ENCODE measurements at regions not wholly inside any gene's neighbourhood (a gene's known extent, or its start where the extent isn't known, plus 50 kb on each side); places are given as distances from the start of the nearest gene placed in this dataset.
A peak's percentile ranks its signal among the peaks of the same experiment; 100 is the strongest.

DNA sequence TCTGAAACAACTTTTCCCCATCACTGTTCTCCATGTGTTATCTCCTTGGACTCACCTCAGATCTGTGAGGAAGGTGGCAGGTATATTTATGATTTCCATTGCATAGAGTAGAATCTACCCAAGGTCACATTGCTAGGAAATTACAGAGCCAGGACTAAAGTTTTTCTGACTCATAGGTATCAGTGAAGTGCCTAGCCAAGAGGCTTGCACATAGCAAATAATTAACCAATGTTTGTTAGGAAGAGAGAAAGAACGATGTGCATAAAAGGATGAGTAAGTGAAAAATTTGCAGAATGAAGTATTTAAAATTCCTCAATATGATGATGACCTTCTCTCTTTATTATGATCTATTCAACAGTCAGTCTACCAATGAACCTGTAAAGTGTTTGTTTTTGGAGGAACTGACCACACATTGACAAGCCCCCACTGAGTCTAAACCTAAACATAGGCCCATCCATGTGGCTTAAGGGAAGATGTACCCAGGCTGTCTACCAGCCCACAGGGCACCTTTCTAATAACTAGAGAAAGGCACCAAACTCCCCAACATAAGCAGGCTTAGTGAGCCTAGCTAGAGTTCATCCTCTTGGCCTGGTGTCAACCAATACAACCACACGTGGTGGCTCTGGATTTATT lies 252.9 kb upstream of the ZMIZ1 start:
- in situ Hi-C loops (cut with MboI; ENCODE audit: low sequenced_read_pairs in 4 of 4) (no loop called here), intact Hi-C loops (cut with DNase I; ENCODE audit: low total_unique reads) (no loop called here)
- ATAC-seq (no peak), DNase-seq (no peak)
- no peaks in the 10 kb centered on the region for H3K36me3 ChIP-seq
- H3K27ac ChIP-seq: no peak overlapping the region
- H3K9me3 ChIP-seq: no peaks in the 10 kb centered on the region
- no peak overlapping the region for H3K4me3 ChIP-seq
- TF ChIP-seq, protein P1, sequence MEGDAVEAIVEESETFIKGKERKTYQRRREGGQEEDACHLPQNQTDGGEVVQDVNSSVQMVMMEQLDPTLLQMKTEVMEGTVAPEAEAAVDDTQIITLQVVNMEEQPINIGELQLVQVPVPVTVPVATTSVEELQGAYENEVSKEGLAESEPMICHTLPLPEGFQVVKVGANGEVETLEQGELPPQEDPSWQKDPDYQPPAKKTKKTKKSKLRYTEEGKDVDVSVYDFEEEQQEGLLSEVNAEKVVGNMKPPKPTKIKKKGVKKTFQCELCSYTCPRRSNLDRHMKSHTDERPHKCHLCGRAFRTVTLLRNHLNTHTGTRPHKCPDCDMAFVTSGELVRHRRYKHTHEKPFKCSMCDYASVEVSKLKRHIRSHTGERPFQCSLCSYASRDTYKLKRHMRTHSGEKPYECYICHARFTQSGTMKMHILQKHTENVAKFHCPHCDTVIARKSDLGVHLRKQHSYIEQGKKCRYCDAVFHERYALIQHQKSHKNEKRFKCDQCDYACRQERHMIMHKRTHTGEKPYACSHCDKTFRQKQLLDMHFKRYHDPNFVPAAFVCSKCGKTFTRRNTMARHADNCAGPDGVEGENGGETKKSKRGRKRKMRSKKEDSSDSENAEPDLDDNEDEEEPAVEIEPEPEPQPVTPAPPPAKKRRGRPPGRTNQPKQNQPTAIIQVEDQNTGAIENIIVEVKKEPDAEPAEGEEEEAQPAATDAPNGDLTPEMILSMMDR (IDR thresholded peaks at IDR 0.05 in 4 of 5, conservative IDR thresholded peaks at IDR 0.05 in 1 of 5): no peak
- no peak for TF ChIP-seq POLR2A (IDR thresholded peaks at IDR 0.05)
- H3K27me3 ChIP-seq: no peaks in the 10 kb centered on the region
- no peaks in the 10 kb centered on the region for H3K4me1 ChIP-seq

DNA sequence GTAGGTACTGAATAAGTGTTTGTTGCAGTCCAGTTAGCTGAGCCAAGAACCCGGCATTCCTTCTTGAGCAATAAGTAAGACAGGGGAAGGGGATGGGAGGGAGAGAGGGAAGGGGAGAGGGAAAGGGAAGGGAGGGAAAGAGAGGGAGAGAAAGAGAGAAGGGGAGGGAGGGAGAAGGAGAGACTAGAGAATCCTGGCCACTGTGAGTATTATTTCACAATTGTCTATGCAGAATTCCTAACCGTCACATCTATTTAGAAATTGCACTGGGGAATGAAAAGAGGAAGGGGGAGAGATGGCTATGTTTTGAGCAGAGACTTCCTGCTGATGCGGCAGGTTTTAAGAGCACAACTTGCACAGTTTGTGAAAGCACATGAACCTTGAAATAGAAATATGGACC lies 251.4 kb upstream of the ZMIZ1 start:
- ATAC-seq (peak; percentile 39 to 51), DNase-seq (no peak)
- no peak for TF ChIP-seq POLR2A (IDR thresholded peaks at IDR 0.05)
- TF ChIP-seq, protein P1 (IDR thresholded peaks at IDR 0.05 in 4 of 5, conservative IDR thresholded peaks at IDR 0.05 in 1 of 5): no peak
- no peaks in the 10 kb centered on the region for H3K27me3 ChIP-seq
- intact Hi-C loops (cut with DNase I; ENCODE audit: low total_unique reads) (no loop called here), in situ Hi-C loops (cut with MboI; ENCODE audit: low sequenced_read_pairs in 4 of 4) (no loop called here)
- H3K4me3 ChIP-seq: no peak overlapping the region
- no peaks in the 10 kb centered on the region for H3K9me3 ChIP-seq
- no peaks in the 10 kb centered on the region for H3K36me3 ChIP-seq
- no peak overlapping the region for H3K27ac ChIP-seq
- H3K4me1 ChIP-seq: no peaks in the 10 kb centered on the region

DNA sequence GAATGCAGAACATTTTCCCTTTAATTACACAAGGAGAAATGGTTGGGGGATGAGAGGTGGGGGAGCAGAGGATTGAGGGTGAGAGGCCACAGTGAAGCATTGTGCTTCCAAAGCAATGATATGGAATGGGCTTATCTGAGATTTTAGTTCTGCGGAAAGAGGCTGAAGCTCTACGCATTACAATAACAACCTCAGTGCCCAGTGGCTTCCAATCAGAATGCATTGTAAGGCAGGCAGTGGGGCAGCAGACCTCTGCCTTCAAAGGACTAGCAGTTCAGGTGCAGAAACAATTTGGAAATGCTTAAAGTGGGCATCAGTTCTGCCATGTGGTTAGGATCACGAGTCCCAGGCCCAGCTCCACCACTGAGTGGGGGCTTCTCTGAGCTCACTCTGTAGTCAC lies 251.0 kb upstream of the ZMIZ1 start:
- Histone ChIP-seq H3K27me3 (no peaks in the 10 kb centered on the region), H3K9me3 (no peaks in the 10 kb centered on the region), H3K4me1 (no peaks in the 10 kb centered on the region), H3K36me3 (no peaks in the 10 kb centered on the region), H3K4me3 (no peak overlapping the region), H3K27ac (no peak overlapping the region)
- DNase-seq (no peak), ATAC-seq (no peak)
- intact Hi-C loops (cut with DNase I; ENCODE audit: low total_unique reads) (no loop called here), in situ Hi-C loops (cut with MboI; ENCODE audit: low sequenced_read_pairs in 4 of 4) (no loop called here)
- TF ChIP-seq POLR2A (IDR thresholded peaks at IDR 0.05): no peak
- TF ChIP-seq, protein P1 (IDR thresholded peaks at IDR 0.05 in 4 of 5, conservative IDR thresholded peaks at IDR 0.05 in 1 of 5): no peak

DNA sequence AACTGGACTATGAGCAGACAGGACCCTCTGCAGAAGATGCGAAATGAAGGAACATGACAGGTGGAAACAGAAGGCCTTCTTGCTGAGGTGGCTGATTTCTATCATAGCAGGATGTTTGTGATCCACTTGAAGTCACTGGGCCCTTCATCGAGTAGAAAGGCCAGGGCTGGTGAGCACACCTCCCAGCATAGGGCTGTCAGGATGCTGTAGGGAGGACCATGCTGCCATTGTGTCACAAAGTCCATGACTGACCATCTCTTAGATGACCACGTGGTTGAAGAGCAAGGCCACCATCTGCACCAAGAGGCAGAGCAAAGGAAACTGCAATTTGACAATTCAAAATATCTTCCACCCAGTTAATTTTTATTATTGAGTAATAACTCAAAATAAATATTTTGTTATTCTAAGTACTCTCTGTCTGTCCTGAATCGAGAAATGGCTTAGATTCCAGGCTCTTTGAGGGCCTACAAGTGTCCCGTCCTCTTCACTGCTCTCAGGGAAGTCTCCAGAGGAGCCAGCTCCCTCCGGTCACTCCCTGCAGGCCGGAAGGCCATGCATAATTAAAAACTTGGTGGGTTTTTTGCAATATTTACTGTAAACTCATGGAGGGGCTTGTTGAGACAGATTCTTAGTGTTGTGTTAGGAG lies 249.3 kb upstream of the ZMIZ1 start:
- DNase-seq (no peak), ATAC-seq (no peak)
- no peaks in the 10 kb centered on the region for H3K4me1 ChIP-seq
- in situ Hi-C loops (cut with MboI; ENCODE audit: low sequenced_read_pairs in 4 of 4): no loop called here
- no peak overlapping the region for H3K4me3 ChIP-seq
- no peaks in the 10 kb centered on the region for H3K36me3 ChIP-seq
- intact Hi-C loops (cut with DNase I; ENCODE audit: low total_unique reads): no loop called here
- H3K27me3 ChIP-seq: no peaks in the 10 kb centered on the region
- TF ChIP-seq, protein P1 (IDR thresholded peaks at IDR 0.05 in 4 of 5, conservative IDR thresholded peaks at IDR 0.05 in 1 of 5): no peak
- no peak for TF ChIP-seq POLR2A (IDR thresholded peaks at IDR 0.05)
- no peaks in the 10 kb centered on the region for H3K9me3 ChIP-seq
- H3K27ac ChIP-seq: no peak overlapping the region

DNA sequence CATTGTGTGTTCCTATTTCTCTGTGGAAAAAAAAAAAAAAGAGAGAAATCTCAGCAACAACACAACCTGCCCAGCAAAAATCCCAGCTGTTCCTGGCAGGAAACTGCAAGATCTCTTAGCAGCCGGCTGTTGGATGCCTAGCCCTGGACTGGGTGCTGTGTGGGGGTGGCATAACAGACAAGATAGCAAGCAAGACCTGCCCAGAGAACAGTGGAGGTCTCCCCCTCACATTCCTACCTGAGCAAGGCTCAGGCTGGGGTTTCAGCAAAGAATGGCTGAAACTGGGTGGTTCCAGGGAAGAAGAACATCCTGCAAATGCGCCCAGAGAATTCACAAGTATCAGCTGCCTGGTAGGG lies 248.8 kb upstream of the ZMIZ1 start:
- Histone ChIP-seq H3K36me3 (no peaks in the 10 kb centered on the region), H3K4me1 (no peaks in the 10 kb centered on the region), H3K27me3 (no peaks in the 10 kb centered on the region), H3K27ac (no peak overlapping the region), H3K9me3 (no peaks in the 10 kb centered on the region), H3K4me3 (no peak overlapping the region)
- ATAC-seq (no peak), DNase-seq (no peak)
- in situ Hi-C loops (cut with MboI; ENCODE audit: low sequenced_read_pairs in 4 of 4): no loop called here
- TF ChIP-seq, protein P1 (IDR thresholded peaks at IDR 0.05 in 4 of 5, conservative IDR thresholded peaks at IDR 0.05 in 1 of 5): no peak
- TF ChIP-seq POLR2A (IDR thresholded peaks at IDR 0.05): no peak
- intact Hi-C loops (cut with DNase I; ENCODE audit: low total_unique reads): no loop called here

All from gastrocnemius medialis (tissue), 4 donors.